ENCODE measurements at regions not wholly inside any gene's neighbourhood (a gene's known extent, or its start where the extent isn't known, plus 50 kb on each side); places are given as distances from the start of the nearest gene placed in this dataset.

DNA sequence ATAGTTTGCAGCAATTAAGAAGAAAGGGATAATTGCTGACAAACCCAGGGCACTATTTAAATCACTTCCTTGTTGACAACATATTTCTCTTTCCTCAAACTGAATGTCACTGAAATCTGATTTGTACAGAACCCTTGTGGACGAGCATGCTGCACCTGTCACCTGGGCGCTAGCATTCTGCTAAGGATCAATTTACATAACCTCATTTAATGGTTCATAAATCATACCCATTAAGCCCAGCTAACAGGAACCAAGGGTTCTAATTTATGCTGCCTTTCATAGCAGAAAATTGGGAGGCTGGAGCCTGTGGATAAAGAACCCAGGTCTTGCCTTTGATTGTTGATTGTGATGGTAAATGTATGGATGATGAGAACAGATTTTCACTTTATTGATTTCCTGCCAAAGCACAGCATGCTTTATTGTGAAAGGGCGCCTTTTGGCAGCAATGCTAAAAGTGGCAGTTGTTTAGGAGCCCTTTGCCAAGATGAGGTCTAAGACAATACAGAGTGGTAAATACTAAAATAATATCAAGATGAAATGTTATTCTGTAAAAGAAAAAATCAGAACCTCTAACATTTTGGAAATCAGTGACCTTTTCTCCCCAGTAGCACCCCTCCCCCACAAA, 95.4 kb downstream of the NKX2-1 start:
- in situ Hi-C loops (cut with MboI; ENCODE audit: low sequenced_read_pairs) (no loop called here), intact Hi-C loops (cut with micrococcal nuclease) (no loop called here), dilution Hi-C loops (cut with HindIII; ENCODE audit: low sequenced_read_pairs, unreplicated experiment) (no loop called here)
- Histone ChIP-seq H3K18ac (ENCODE audit: low read depth, low read length) (no peak overlapping the region), H2BK120ac (ENCODE audit: low read depth, low read length) (no peak overlapping the region), H3K9me3 (ENCODE audit: control insufficient read depth, insufficient read depth, low read length) (no peaks in the 10 kb centered on the region), H2BK20ac (ENCODE audit: low read depth, low read length) (no peak overlapping the region), H3K27ac (ENCODE audit: insufficient read depth, low read length) (no peak overlapping the region), H3K4ac (ENCODE audit: low read depth, low read length) (no peak overlapping the region), H3K79me1 (ENCODE audit: low read depth in 1 of 2, low read length in 2 of 2) (no peaks in the 10 kb centered on the region), H4K5ac (ENCODE audit: low read depth, low read length) (no peak overlapping the region), H2AK9ac (replicated peaks; ENCODE audit: low read depth, low read length, poor library complexity) (no peak overlapping the region), H3K4me3 (ENCODE audit: insufficient read depth, low read depth, low read length) (no peak overlapping the region), H2BK5ac (ENCODE audit: low read depth, low read length, poor library complexity, severe bottlenecking) (no peak overlapping the region), H4K91ac (ENCODE audit: insufficient read depth, low read depth, low read length) (no peak overlapping the region), H4K20me1 (ENCODE audit: insufficient read depth, low read length) (no peaks in the 10 kb centered on the region), H3K4me2 (ENCODE audit: low read depth, low read length) (no peak overlapping the region), H4K8ac (ENCODE audit: low read depth in 2 of 2, low read length in 2 of 2) (no peak overlapping the region), H2AK5ac (ENCODE audit: low read depth, low read length) (no peak overlapping the region), H3K9ac (ENCODE audit: low read depth, low read length) (no peak overlapping the region), H2BK15ac (ENCODE audit: low read depth, low read length) (no peak overlapping the region), H3K9me1 (ENCODE audit: insufficient read depth, low read length) (no peaks in the 10 kb centered on the region), H3K36me3 (ENCODE audit: control insufficient read depth, insufficient read depth, low read length) (no peaks in the 10 kb centered on the region), H3K14ac (replicated peaks; ENCODE audit: low read depth, low read length) (no peak overlapping the region), H2AFZ (replicated peaks; ENCODE audit: low read length, poor library complexity) (no peak overlapping the region), H3K4me1 (ENCODE audit: control insufficient read depth, insufficient read depth, low read length) (no peaks in the 10 kb centered on the region), H3K23ac (ENCODE audit: low read depth, low read length) (no peak overlapping the region), H3K27me3 (ENCODE audit: control insufficient read depth, insufficient read depth, low read length) (no peaks in the 10 kb centered on the region), H3K56ac (ENCODE audit: extremely low read depth, insufficient read depth, low read length) (no peak overlapping the region)
- no CpG with 5 or more reads among the region's 3 CpGs for WGBS, 2 experiments (ENCODE audit: extremely low coverage in 2 of 2, insufficient read length in 1 of 2)
- POLR2A ChIA-PET (ENCODE audit: unreplicated experiment): interaction anchor here (0.6 kb wide), 1 partner anchor 308 kb away, joined by 5 read pairs; no protein-coding TSS in a partner anchor
- no peak for ATAC-seq (ENCODE audit: low read depth)
- BruUV-seq (replicated peaks): no TSS peak
- CTCF ChIA-PET: no interaction called here
- no peak for DNase-seq
- TF ChIP-seq CEBPB (IDR thresholded peaks at IDR 0.05; ENCODE audit: low read depth, low read length) (no peak), CTCF (conservative IDR thresholded peaks at IDR 0.05; ENCODE audit: low read depth, low read length) (no peak), BHLHE40 (IDR thresholded peaks at IDR 0.05; ENCODE audit: low read depth, low read length) (no peak)
